PC-9 (cell line): ENCODE measurements at regions not wholly inside any gene's neighbourhood (a gene's known extent, or its start where the extent isn't known, plus 50 kb on each side); places are given as distances from the start of the nearest gene placed in this dataset.

ENCODE experiments used
- BruUV-seq: library from RNA; stranded (reverse); fragments of 400-500 nt; replicated peaks from 2 replicates; lab custom pipeline; 2021; lab: Mats Ljungman, UMichigan
- CTCF ChIA-PET: fragments of 300-600 bp; sonication (Branson Sonifier 250); formaldehyde crosslinking; loops from one replicate; lab custom pipeline; 2022; ENCODE audit warnings: antibody characterized with exemption; lab: Charles Lee
- POLR2A ChIA-PET: fragments of 300-600 bp; sonication (Branson Sonifier 250); formaldehyde crosslinking; loops from one replicate; lab custom pipeline; 2022; ENCODE audit warnings: antibody characterized with exemption; ENCODE audit not compliant: unreplicated experiment; lab: Charles Lee
- DNase-seq, 2 experiments: peaks; one replicate each; pipeline versions ENCODE4 v3.0.0 to v3.0.0-alpha.2; 2015 to 2022; ENCODE audit warnings: mixed read lengths in 1 of 2
- H2AFZ ChIP-seq: fragments of 200-600 bp; sonication (generic); 2 replicates; pipeline ENCODE4 v1.8.1; 2017; ENCODE audit warnings: antibody characterized with exemption
- H3F3A ChIP-seq: fragments of 200-600 bp; sonication (generic); 2 replicates; pipeline ENCODE4 v1.8.1; 2017; ENCODE audit warnings: antibody characterized with exemption, mild to moderate bottlenecking, low read depth; ENCODE audit not compliant: insufficient read depth
- H3K27ac ChIP-seq: fragments of 200-600 bp; sonication (generic); 2 replicates; pipeline ENCODE4 v1.6.1; 2016; ENCODE audit warnings: mixed run types
- H3K27me3 ChIP-seq: fragments of 200-600 bp; sonication (generic); 2 replicates; pipeline ENCODE4 v1.6.1; 2016; ENCODE audit warnings: low read depth, mixed run types; ENCODE audit not compliant: insufficient read depth
- H3K36me3 ChIP-seq: fragments of 200-600 bp; sonication (generic); 2 replicates; pipeline ENCODE4 v1.6.1; 2016; ENCODE audit warnings: low read depth, mixed run types
- H3K4me1 ChIP-seq: fragments of 200-600 bp; sonication (generic); replicated peaks from 2 replicates; pipeline ENCODE4 v1.6.1; 2016; ENCODE audit warnings: mixed run types; ENCODE audit not compliant: insufficient read depth
- H3K4me2 ChIP-seq: fragments of 200-600 bp; sonication (generic); 2 replicates; pipeline ENCODE4 v1.6.1; 2017; ENCODE audit warnings: mixed run types
- H3K4me3 ChIP-seq: fragments of 200-600 bp; sonication (generic); 2 replicates; pipeline ENCODE4 v1.6.1; 2016; ENCODE audit warnings: mixed run types
- H3K79me2 ChIP-seq: fragments of 200-600 bp; sonication (generic); 2 replicates; pipeline ENCODE4 v1.6.1; 2017; ENCODE audit warnings: low read depth, mixed run types
- H3K9me2 ChIP-seq: fragments of 200-600 bp; sonication (generic); 2 replicates; pipeline ENCODE4 v1.8.1; 2017; ENCODE audit warnings: mild to moderate bottlenecking; ENCODE audit not compliant: insufficient read depth
- H3K9me3 ChIP-seq: fragments of 200-600 bp; sonication (generic); 2 replicates; pipeline ENCODE4 v1.8.1; 2016; ENCODE audit warnings: low read depth; ENCODE audit not compliant: insufficient read depth
- H4K20me1 ChIP-seq: fragments of 200-600 bp; sonication (generic); 2 replicates; pipeline ENCODE4 v1.8.1; 2017; ENCODE audit not compliant: insufficient read depth
- CTCF ChIP-seq: fragments of 200-600 bp; sonication (generic); conservative IDR thresholded peaks from 2 replicates; pipeline ENCODE4 v1.6.1; 2017; ENCODE audit warnings: mixed run types, antibody characterized with exemption, mild to moderate bottlenecking, moderate library complexity
- EZH2 ChIP-seq: fragments of 200-600 bp; sonication (generic); IDR thresholded peaks from 2 replicates; pipeline ENCODE4 v1.8.0; 2017; ENCODE audit warnings: antibody characterized with exemption, low read depth
- intact Hi-C: fragments of 100-400 bp; cut with micrococcal nuclease; formaldehyde crosslinking; loops from one replicate; pipeline ENCODE4 v1.10.0; 2022; ENCODE audit not compliant: unreplicated experiment

DNA sequence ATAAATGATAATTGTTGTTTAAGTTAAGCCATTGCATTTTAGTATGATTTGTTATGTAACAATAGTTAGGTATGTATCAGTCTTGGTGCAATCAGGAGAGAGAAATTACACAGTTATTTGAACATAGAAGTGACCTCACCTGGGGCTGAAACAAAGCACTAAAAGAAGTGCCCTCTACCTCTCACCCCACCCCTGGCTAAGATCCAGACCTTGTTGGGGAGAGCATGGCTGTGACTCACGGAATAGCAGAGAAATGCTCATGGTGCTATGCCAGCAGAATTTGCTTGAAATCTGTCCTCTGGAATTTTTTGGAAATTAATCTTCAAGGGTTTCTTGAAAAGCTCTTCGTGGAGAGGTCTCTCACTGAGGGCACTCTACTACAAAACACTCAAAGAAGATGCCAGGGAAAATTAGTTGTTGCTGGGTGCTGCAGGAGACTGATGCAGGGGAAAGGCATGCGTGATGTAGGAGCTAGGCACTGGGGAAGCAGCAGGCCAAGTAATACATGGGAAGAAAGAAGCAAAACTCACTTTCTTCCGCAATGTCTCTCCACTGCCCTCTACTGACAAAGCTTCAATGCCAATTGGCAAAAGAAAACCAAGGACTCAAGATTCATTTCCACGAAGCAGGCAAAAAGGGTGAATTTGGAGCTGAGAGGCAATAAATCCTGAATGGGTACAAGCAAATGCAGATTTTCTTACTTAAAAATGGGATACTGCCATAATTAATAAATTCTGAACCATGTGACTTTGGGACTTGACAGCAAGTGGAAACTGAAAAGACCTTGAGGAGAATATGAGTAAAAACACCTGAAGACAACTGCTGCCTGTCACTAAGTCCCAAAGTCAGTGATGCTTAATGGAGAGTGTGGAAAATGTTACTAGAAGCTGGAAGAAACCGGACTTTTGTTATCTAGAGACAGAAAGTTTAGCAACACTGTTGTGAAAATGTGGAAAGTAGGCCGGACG, 136.3 kb upstream of the ZNF184 start:
- Histone ChIP-seq H3K4me2 (peak overlapping the region; percentile 35), H3K27ac (no peak overlapping the region), H3K9me2 (no peaks in the 10 kb centered on the region), H3K36me3 (no peaks in the 10 kb centered on the region), H2AFZ (no peak overlapping the region), H3K4me3 (no peak overlapping the region), H3K4me1 (0 out of 2 replicates have a peak, but pooled peaks cover 8% of the 10 kb centered on the region), H3F3A (peaks cover 34% of the 10 kb centered on the region), H3K27me3 (no peaks in the 10 kb centered on the region), H3K9me3 (no peaks in the 10 kb centered on the region), H3K79me2 (no peaks in the 10 kb centered on the region), H4K20me1 (no peaks in the 10 kb centered on the region)
- ChIA-PET CTCF (interaction anchor here (0.5 to 1.5 kb wide), 7 partner anchors 8 to 609 kb away, joined by 3 to 10 read pairs (median 4); no protein-coding TSS in a partner anchor), POLR2A (interaction anchor here (0.6 to 0.7 kb wide), 2 partner anchors 22 to 405 kb away, joined by 3 to 6 read pairs; no protein-coding TSS in a partner anchor)
- peak; percentile 77 for TF ChIP-seq CTCF
- TF ChIP-seq EZH2: no peak
- BruUV-seq: no TSS peak
- intact Hi-C loops: loop anchor here (1.0 to 5.0 kb wide), 10 partner anchors 78 to 422 kb away; partner anchors contain the start of genes POM121L2 and ZNF184
- DNase-seq: peak; percentile 68 to 71

- Histone ChIP-seq H3K4me1 (0 out of 2 replicates have a peak, but pooled peaks cover 8% of the 10 kb centered on the region), H3F3A (peaks cover 43% of the 10 kb centered on the region), H3K79me2 (no peaks in the 10 kb centered on the region), H3K4me3 (peak overlapping the region; percentile 83), H3K9me3 (no peaks in the 10 kb centered on the region), H3K27me3 (no peaks in the 10 kb centered on the region), H2AFZ (peak overlapping the region; percentile 79), H3K27ac (peak overlapping the region; percentile 15; the same call in 1 of the 2 replicates), H3K4me2 (peak overlapping the region; percentile 74), H3K9me2 (no peaks in the 10 kb centered on the region), H4K20me1 (no peaks in the 10 kb centered on the region), H3K36me3 (no peaks in the 10 kb centered on the region)
- intact Hi-C loops: loop anchor here (1.0 to 5.0 kb wide), 8 partner anchors 59 to 418 kb away; no protein-coding TSS in a partner anchor
- TF ChIP-seq CTCF (no peak), EZH2 (no peak)
- ChIA-PET POLR2A (interaction anchor here (0.7 kb wide), 3 partner anchors 37 to 459 kb away, joined by 3 to 23 read pairs (median 3); a partner anchor contains a TSS), CTCF (no interaction called here)
- peak; percentile 77 to 83 for DNase-seq
- BruUV-seq: no TSS peak
These were observed 132.8 kb upstream of the ZNF184 start for GRCh38 chr6:27605401-27606342.
